Psoas muscle (tissue), 7 donors: ENCODE measurements at regions not wholly inside any gene's neighbourhood (a gene's known extent, or its start where the extent isn't known, plus 50 kb on each side); places are given as distances from the start of the nearest gene placed in this dataset.
"Not testable (repeated sequence)": the region's sequence is repeated elsewhere in the genome, so short reads cannot be mapped to it uniquely, and the experiment has no call there.

Experiments
- ATAC-seq, 4 donors: fragments of 200-7000 bp; cut with Tn5 transposase; one replicate each; pipeline ENCODE4 v1.9.1; 2020; ENCODE audit warnings: moderate library complexity in 3 of 4, mild to moderate bottlenecking in 2 of 4
- DNase-seq, 2 donors: peaks; one replicate each; pipeline ENCODE4 v3.0.0-alpha.2; 2020
- H3K27ac ChIP-seq: fragments of 200-600 bp; one replicate; pipeline ENCODE4 v1.8.0; 2022
- H3K27me3 ChIP-seq, 3 donors: fragments of 200-600 bp in 1 of 3; one replicate each; pipeline versions ENCODE4 v1.6.1 to v1.8.0; 2013 to 2022; ENCODE audit warnings: low read length in 2 of 3, mild to moderate bottlenecking in 2 of 3, moderate library complexity in 1 of 3; ENCODE audit not compliant: insufficient read depth in 3 of 3
- H3K36me3 ChIP-seq, 2 donors: fragments of 200-600 bp in 1 of 2; one replicate each; pipeline versions ENCODE4 v1.6.1 to v1.8.0; 2013 to 2022; ENCODE audit warnings: low read depth in 1 of 2, mild to moderate bottlenecking in 1 of 2, moderate library complexity in 1 of 2; ENCODE audit not compliant: insufficient read depth in 1 of 2
- H3K4me1 ChIP-seq: fragments of 200-600 bp; one replicate; pipeline ENCODE4 v1.8.0; 2022
- H3K4me3 ChIP-seq: fragments of 200-600 bp; one replicate; pipeline ENCODE4 v1.8.0; 2022; ENCODE audit warnings: mild to moderate bottlenecking
- H3K9me3 ChIP-seq: fragments of 200-600 bp; one replicate; pipeline ENCODE4 v1.8.0; 2022
- WGBS, 3 donors: extraction: QIAGEN DNeasy Blood & Tissue Kit; methylation state at CpG; one replicate each; pipeline versions ENCODE4 v1.1.6 to v1.1.7; 2013; 5-methylcytosine and 5-hydroxymethylcytosine counted together
- intact Hi-C, 2 donors: fragments of 100-400 bp; cut with DNase I; formaldehyde crosslinking; loops; one replicate each; pipeline versions ENCODE4 v1.11.0 to v1.14.2; 2022
- TF ChIP-seq, protein P1 (sequence below): fragments of 200-600 bp; IDR thresholded peaks from one replicate; pipeline ENCODE4 v1.8.0; 2022; ENCODE audit warnings: antibody characterized with exemption
- donor health status: healthy with polysubstance abuse.
- donor health status: DM: no; HTN: no; CAD: no; lungs with moderate emphysema.
- donor health status: Bipolar disorder and iron deficiency.
- donor health status: healthy.
- donor health status: DM: yes; HTN: yes; CAD: no.
- donor health status: DM: no; HTN: no; CAD: no.
- donor health status: DM: yes; HTN: yes; CAD: no.

DNA sequence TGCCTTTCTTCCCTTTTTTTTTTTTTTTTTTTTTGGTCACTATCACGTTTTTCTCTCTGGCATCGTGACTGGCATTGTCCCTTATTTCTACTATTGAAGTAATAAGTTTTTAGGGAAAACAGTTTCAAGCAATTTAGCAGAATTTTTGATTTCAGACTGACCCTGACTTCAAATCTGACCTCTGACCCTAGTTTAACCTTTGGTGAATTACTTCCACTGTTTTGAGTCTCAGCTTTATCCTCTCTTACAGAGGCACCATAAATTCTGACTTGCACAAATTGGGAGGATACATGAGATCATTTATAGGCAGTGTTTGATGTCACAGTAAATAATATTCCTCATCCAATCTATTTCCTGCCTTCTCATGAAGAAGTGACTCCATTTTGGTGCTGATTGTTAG, 187.0 kb downstream of the FASLG start:
- Histone ChIP-seq H3K4me3 (no peak overlapping the region), H3K27me3 (no peaks in the 10 kb centered on the region), H3K9me3 (no peaks in the 10 kb centered on the region), H3K27ac (no peak overlapping the region), H3K36me3 (no peaks in the 10 kb centered on the region), H3K4me1 (no peaks in the 10 kb centered on the region)
- 70 to 75% (median 70%) methylated on average over 2 of the region's 2 CpGs for WGBS, 3 donors
- TF ChIP-seq, protein P1, sequence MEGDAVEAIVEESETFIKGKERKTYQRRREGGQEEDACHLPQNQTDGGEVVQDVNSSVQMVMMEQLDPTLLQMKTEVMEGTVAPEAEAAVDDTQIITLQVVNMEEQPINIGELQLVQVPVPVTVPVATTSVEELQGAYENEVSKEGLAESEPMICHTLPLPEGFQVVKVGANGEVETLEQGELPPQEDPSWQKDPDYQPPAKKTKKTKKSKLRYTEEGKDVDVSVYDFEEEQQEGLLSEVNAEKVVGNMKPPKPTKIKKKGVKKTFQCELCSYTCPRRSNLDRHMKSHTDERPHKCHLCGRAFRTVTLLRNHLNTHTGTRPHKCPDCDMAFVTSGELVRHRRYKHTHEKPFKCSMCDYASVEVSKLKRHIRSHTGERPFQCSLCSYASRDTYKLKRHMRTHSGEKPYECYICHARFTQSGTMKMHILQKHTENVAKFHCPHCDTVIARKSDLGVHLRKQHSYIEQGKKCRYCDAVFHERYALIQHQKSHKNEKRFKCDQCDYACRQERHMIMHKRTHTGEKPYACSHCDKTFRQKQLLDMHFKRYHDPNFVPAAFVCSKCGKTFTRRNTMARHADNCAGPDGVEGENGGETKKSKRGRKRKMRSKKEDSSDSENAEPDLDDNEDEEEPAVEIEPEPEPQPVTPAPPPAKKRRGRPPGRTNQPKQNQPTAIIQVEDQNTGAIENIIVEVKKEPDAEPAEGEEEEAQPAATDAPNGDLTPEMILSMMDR: no peak
- no peak for ATAC-seq
- intact Hi-C loops: no loop called here
- DNase-seq: no peak

- ATAC-seq, H3K9me3 ChIP-seq, DNase-seq, intact Hi-C loops, H3K27me3 ChIP-seq, H3K27ac ChIP-seq, H3K4me1 ChIP-seq, H3K4me3 ChIP-seq, H3K36me3 ChIP-seq: not testable (repeated sequence)
Observed at GRCh38 chr1:172847814-172848213, 188.9 kb downstream of the FASLG start.

DNA sequence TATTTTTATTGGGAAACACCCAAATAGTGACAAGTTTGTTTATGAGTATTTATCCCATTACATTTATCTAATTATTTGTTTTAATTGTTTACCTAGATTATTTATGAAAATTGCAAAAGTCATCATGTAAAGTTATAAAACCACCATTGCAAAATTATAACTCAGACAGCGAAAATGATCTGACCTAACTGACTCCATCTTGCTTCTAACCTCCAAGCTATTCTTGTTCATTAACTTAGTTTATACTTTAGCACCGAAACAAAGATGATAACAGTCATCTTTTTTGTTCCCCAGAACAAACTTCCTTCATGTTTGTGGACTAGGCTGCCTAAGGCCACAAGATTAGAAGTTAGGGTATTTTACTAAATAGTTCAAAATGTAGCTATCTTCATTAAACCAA, 190.8 kb downstream of the FASLG start:
- TF ChIP-seq, protein P1: no peak
- Histone ChIP-seq H3K9me3 (no peaks in the 10 kb centered on the region), H3K4me3 (no peak overlapping the region), H3K4me1 (no peaks in the 10 kb centered on the region), H3K27me3 (no peaks in the 10 kb centered on the region), H3K36me3 (no peaks in the 10 kb centered on the region), H3K27ac (no peak overlapping the region)
- no peak for DNase-seq
- 89 to 93% (median 89%) methylated on average over 2 of the region's 2 CpGs for WGBS, 3 donors
- ATAC-seq: no peak
- intact Hi-C loops: no loop called here

GRCh38 chr1:172851077-172851476, 192.2 kb downstream of the FASLG start:
- no peak overlapping the region for H3K27ac ChIP-seq
- WGBS, 3 donors: 49 to 58% (median 54%) methylated on average over 8 of the region's 8 CpGs
- intact Hi-C loops: no loop called here
- H3K4me3 ChIP-seq: no peak overlapping the region
- H3K9me3 ChIP-seq: no peaks in the 10 kb centered on the region
- H3K36me3 ChIP-seq: no peaks in the 10 kb centered on the region
- no peaks in the 10 kb centered on the region for H3K27me3 ChIP-seq
- TF ChIP-seq, protein P1: no peak
- ATAC-seq: no peak
- H3K4me1 ChIP-seq: no peaks in the 10 kb centered on the region
- DNase-seq: no peak

DNA sequence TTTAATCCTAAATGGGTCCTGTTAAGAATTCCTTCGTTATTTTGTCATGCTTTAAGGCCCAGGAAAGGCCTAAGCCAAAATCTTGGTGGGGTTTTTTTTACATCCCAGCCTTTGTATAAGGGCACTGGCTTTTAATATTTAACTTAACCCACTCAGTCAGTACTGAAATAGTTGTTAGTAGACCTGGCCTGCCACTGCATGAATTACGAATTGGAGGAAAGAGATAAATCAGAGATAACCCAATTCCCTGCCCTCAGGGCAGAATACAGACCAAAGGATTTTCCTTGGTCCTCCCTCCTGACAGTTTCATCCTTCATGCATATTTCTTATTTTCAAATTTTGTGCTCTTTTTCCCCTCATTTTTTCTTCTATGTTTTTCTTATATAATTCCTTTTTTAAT, 193.0 kb downstream of the FASLG start:
- Histone ChIP-seq H3K4me1 (no peaks in the 10 kb centered on the region), H3K27me3 (no peaks in the 10 kb centered on the region), H3K9me3 (no peaks in the 10 kb centered on the region), H3K36me3 (no peaks in the 10 kb centered on the region), H3K27ac (no peak overlapping the region), H3K4me3 (no peak overlapping the region)
- TF ChIP-seq, protein P1: no peak
- intact Hi-C loops: no loop called here
- DNase-seq (no peak), ATAC-seq (no peak)
- 52 to 57% (median 57%) methylated on average over 2 of the region's 2 CpGs for WGBS, 3 donors

DNA sequence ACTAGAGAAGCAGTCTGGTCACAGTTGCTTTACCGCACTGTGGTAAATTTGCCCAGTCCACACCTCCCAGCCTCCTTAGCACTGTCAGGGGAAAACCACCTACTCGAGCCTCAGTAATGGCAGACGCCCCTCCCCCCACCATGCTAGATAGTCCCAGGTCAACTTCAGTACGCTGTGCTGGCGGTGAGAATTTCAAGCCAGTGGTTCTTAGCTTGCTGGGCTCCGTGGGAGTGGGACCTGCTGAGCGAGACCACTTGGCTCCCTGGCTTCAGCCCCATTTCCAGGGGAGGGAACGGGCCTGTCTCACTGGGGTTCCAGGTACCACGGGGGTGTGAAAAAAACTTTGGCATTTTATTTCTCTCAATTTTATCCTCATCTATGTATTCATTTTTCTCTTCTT, 194.8 kb downstream of the TNFSF18 start:
- WGBS, 3 donors: 45 to 58% (median 50%) methylated on average over 9 of the region's 9 CpGs
- H3K9me3 ChIP-seq, intact Hi-C loops, ATAC-seq, H3K27ac ChIP-seq, H3K27me3 ChIP-seq, H3K36me3 ChIP-seq, DNase-seq, H3K4me1 ChIP-seq, H3K4me3 ChIP-seq: not testable (repeated sequence)
